ENCODE measurements at regions not wholly inside any gene's neighbourhood (a gene's known extent, or its start where the extent isn't known, plus 50 kb on each side); places are given as distances from the start of the nearest gene placed in this dataset.

GRCh38 chr9:90240541-90240940 lies 402.1 kb downstream of the DIRAS2 start:
- in situ Hi-C loops (cut with HindIII; ENCODE audit: low pct_ligation_motif_present, low pct_unique_long_range_greater_than_20kb, low sequenced_read_pairs) = no loop called here
- no peak for DNase-seq

- in situ Hi-C loops (cut with HindIII; ENCODE audit: low pct_ligation_motif_present, low pct_unique_long_range_greater_than_20kb, low sequenced_read_pairs) = no loop called here
- DNase-seq = no peak
Measured at GRCh38 chr9:90245661-90246060, 397.0 kb downstream of the DIRAS2 start.

- in situ Hi-C loops (cut with HindIII; ENCODE audit: low pct_ligation_motif_present, low pct_unique_long_range_greater_than_20kb, low sequenced_read_pairs) = no loop called here
- no peak for DNase-seq
Measured at GRCh38 chr9:90249094-90249493, 393.5 kb downstream of the DIRAS2 start.

- in situ Hi-C loops (cut with HindIII; ENCODE audit: low pct_ligation_motif_present, low pct_unique_long_range_greater_than_20kb, low sequenced_read_pairs) = no loop called here
- no peak for DNase-seq
Measured at GRCh38 chr9:90251316-90251715, 391.3 kb downstream of the DIRAS2 start.

GRCh38 chr9:90256345-90256744 lies 386.3 kb downstream of the DIRAS2 start:
- in situ Hi-C loops (cut with HindIII; ENCODE audit: low pct_ligation_motif_present, low pct_unique_long_range_greater_than_20kb, low sequenced_read_pairs) = no loop called here
- DNase-seq = no peak

- in situ Hi-C loops (cut with HindIII; ENCODE audit: low pct_ligation_motif_present, low pct_unique_long_range_greater_than_20kb, low sequenced_read_pairs) = no loop called here
- DNase-seq = no peak
Measured at GRCh38 chr9:90259311-90260246, 383.0 kb downstream of the DIRAS2 start.

- in situ Hi-C loops (cut with HindIII; ENCODE audit: low pct_ligation_motif_present, low pct_unique_long_range_greater_than_20kb, low sequenced_read_pairs) = no loop called here
- no peak for DNase-seq
Measured at GRCh38 chr9:90261698-90262097, 380.9 kb downstream of the DIRAS2 start.

- in situ Hi-C loops (cut with HindIII; ENCODE audit: low pct_ligation_motif_present, low pct_unique_long_range_greater_than_20kb, low sequenced_read_pairs) = no loop called here
- no peak for DNase-seq
Measured at GRCh38 chr9:90268613-90269012, 374.0 kb downstream of the DIRAS2 start.

GRCh38 chr9:90271707-90272106 lies 370.9 kb downstream of the DIRAS2 start:
- no peak for DNase-seq
- in situ Hi-C loops (cut with HindIII; ENCODE audit: low pct_ligation_motif_present, low pct_unique_long_range_greater_than_20kb, low sequenced_read_pairs) = no loop called here

- in situ Hi-C loops (cut with HindIII; ENCODE audit: low pct_ligation_motif_present, low pct_unique_long_range_greater_than_20kb, low sequenced_read_pairs) = no loop called here
- no peak for DNase-seq
Measured at GRCh38 chr9:90274725-90275124, 367.9 kb downstream of the DIRAS2 start.

GRCh38 chr9:90285946-90286345 lies 356.7 kb downstream of the DIRAS2 start:
- no peak for DNase-seq
- in situ Hi-C loops (cut with HindIII; ENCODE audit: low pct_ligation_motif_present, low pct_unique_long_range_greater_than_20kb, low sequenced_read_pairs) = no loop called here

- DNase-seq = no peak
- in situ Hi-C loops (cut with HindIII; ENCODE audit: low pct_ligation_motif_present, low pct_unique_long_range_greater_than_20kb, low sequenced_read_pairs) = no loop called here
Measured at GRCh38 chr9:90287567-90288274, 354.9 kb downstream of the DIRAS2 start.

- no peak for DNase-seq
- in situ Hi-C loops (cut with HindIII; ENCODE audit: low pct_ligation_motif_present, low pct_unique_long_range_greater_than_20kb, low sequenced_read_pairs) = no loop called here
Measured at GRCh38 chr9:90288275-90288639, 354.4 kb downstream of the DIRAS2 start.

GRCh38 chr9:90290716-90291485 lies 351.7 kb downstream of the DIRAS2 start:
- no peak for DNase-seq
- in situ Hi-C loops (cut with HindIII; ENCODE audit: low pct_ligation_motif_present, low pct_unique_long_range_greater_than_20kb, low sequenced_read_pairs) = no loop called here

GRCh38 chr9:90296539-90296938 lies 346.1 kb downstream of the DIRAS2 start:
- in situ Hi-C loops (cut with HindIII; ENCODE audit: low pct_ligation_motif_present, low pct_unique_long_range_greater_than_20kb, low sequenced_read_pairs) = no loop called here
- DNase-seq = no peak

GRCh38 chr9:90299968-90300367 lies 342.7 kb downstream of the DIRAS2 start:
- in situ Hi-C loops (cut with HindIII; ENCODE audit: low pct_ligation_motif_present, low pct_unique_long_range_greater_than_20kb, low sequenced_read_pairs) = no loop called here
- no peak for DNase-seq

- DNase-seq = no peak
- in situ Hi-C loops (cut with HindIII; ENCODE audit: low pct_ligation_motif_present, low pct_unique_long_range_greater_than_20kb, low sequenced_read_pairs) = no loop called here
Measured at GRCh38 chr9:90300611-90301276, 341.9 kb downstream of the DIRAS2 start.

- DNase-seq = peak; percentile 89
- in situ Hi-C loops (cut with HindIII; ENCODE audit: low pct_ligation_motif_present, low pct_unique_long_range_greater_than_20kb, low sequenced_read_pairs) = no loop called here
Measured at GRCh38 chr9:90301277-90301653, 341.4 kb downstream of the DIRAS2 start.

GRCh38 chr9:90303655-90304054 lies 339.0 kb downstream of the DIRAS2 start:
- no peak for DNase-seq
- in situ Hi-C loops (cut with HindIII; ENCODE audit: low pct_ligation_motif_present, low pct_unique_long_range_greater_than_20kb, low sequenced_read_pairs) = no loop called here

Data from ACHN (cell line).